Astrocyte (in vitro differentiated cells and primary cell): ENCODE measurements at regions not wholly inside any gene's neighbourhood (a gene's known extent, or its start where the extent isn't known, plus 50 kb on each side); places are given as distances from the start of the nearest gene placed in this dataset.

ENCODE experiments used
- CTCF ChIP-seq: IDR thresholded peaks from 2 replicates; pipeline ENCODE4 v1.5.1; 2011; ENCODE audit warnings: low read depth, mild to moderate bottlenecking, inconsistent platforms, low read length, moderate library complexity; ENCODE audit not compliant: insufficient read depth
- EZH2 ChIP-seq: IDR thresholded peaks from 2 replicates; pipeline ENCODE4 v1.6.1; 2012; ENCODE audit warnings: mild to moderate bottlenecking, low read length, inconsistent platforms; ENCODE audit not compliant: insufficient read depth

- TF ChIP-seq CTCF (no peak), EZH2 (no peak)
Observed at GRCh38 chr14:92247341-92247740, 75.6 kb upstream of the SLC24A4 start.
